ENCODE measurements at regions not wholly inside any gene's neighbourhood (a gene's known extent, or its start where the extent isn't known, plus 50 kb on each side); places are given as distances from the start of the nearest gene placed in this dataset.
A peak's percentile ranks its signal among the peaks of the same experiment; 100 is the strongest.
"Not testable (repeated sequence)": the region's sequence is repeated elsewhere in the genome, so short reads cannot be mapped to it uniquely, and the experiment has no call there.

DNA sequence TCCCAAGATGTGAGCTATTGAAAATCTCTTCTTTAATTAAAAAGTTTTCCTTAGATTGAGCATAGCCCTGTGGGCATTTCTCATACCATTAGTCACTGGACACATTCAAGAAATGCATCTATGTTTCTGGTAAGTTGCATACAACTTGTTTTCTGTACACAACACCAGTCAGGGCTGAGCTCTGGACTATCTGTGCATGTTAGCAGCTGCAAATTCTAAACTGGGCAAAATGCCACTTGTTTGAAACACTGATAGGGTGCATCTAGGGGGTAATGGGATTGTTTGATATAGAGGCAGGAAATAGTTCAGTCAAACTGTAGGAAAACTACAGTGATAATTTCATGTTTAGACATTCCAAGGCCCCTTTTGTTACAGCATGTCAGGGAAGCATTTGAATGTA lies 145.6 kb upstream of the NPY start:
- DNase-seq: no peak

DNA sequence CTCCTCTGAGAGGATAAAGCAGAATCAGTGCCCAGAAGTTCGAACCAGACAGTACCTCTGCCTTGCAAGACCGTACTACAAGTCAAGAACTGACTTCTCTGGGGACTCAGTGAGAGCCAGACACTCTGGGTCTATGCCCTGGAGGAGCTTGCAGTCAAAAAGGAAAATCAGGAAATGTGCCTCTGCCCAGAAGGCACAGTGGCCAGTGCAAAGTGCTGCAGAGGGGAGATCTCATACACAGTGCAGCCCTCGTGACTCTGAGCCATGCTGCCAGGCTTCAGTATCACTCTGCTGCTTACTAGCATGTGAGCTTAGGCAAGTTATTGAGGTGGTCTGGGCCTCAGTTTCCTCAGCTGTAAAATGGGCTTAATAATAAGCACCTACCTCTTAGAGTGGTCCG lies 144.0 kb upstream of the NPY start:
- no peak for DNase-seq

DNA sequence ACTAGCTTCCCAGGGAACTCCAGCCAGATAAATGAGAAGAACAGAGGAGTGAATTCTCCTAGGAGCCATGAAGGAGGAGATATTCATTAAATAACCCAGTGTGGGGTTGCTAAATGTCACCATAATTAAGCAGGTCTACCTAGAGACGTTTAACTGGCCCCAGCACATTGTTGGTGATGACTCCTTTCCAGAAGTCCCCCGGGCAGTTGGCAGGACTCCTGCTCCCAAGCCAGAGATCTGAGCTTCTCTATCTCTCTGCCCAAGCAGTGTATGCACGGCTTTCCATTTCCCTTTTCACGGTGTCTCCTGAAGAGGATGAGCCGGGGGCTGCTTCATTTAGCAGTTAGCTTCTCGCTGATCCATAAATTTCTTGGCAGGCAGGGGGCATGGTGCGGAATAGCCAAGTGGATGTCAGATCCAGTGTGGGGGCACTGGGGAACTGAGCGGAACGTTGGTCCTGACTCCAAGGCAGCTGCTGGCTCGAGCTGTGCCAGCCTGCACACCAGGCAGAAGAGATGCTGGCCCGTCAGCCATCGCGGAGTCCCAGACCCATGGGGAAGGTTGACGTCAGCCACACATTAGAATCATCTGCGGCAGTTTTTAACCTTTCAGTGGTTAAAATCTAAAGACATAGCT lies 142.0 kb upstream of the NPY start:
- DNase-seq: no peak

DNA sequence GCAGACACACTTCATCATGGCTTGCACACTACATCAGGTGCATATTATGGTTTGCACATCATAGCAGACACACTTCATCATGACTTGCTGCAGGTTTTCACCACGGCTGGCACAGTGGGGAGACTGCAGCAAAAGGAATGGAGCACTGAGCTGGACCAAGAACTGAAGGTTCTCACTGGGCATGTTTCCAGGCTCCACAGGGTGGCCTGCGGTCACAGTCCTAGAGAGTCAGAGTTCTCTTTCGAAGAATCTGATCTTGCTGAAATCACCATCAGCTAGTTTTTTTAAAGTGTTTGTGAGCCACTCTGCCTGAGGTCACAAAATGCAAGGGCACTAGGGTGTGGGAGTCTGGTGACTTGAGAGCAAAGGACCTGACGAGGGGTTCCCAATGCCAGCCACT lies 140.4 kb upstream of the NPY start:
- DNase-seq: peak; percentile 32

DNA sequence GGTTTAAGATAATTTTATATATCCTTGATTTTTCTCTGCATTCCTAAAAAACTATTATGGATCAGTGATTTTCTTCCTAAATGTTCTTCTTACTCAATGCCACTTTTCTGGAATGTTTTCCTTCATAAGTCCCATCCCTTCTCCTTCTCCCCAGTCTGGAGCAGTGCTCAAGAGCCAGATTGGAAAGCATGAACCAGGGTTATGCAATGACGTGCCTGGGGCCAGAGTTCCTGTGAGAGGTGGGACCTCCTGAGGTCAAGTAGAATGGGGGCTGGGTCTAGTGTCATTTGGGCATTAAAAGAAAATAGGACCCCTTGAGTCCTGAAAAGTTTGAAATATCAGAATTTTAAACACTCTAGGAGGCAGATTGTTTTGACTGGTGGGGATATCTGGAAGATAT lies 132.0 kb upstream of the NPY start:
- DNase-seq: no peak

DNA sequence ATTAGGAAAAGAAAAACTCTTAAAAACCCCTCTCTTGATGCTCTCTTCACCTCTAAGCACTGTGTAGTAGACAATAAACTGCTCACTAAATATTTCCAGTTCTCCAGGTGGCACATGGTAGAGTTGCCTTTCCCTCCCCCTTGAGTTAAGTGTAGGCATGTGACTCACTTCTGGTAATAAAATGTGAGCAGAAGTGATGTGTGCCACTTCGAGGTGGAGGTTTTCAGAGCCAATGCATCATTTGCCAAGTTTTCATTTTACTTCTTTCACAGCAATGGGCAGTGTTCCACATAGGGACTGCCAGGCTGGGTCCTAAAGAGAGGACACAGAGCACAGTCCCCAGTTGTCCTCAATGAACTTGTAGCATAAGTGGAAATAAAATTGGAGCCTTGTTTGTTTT lies 131.6 kb upstream of the NPY start:
- DNase-seq: peak; percentile 25

DNA sequence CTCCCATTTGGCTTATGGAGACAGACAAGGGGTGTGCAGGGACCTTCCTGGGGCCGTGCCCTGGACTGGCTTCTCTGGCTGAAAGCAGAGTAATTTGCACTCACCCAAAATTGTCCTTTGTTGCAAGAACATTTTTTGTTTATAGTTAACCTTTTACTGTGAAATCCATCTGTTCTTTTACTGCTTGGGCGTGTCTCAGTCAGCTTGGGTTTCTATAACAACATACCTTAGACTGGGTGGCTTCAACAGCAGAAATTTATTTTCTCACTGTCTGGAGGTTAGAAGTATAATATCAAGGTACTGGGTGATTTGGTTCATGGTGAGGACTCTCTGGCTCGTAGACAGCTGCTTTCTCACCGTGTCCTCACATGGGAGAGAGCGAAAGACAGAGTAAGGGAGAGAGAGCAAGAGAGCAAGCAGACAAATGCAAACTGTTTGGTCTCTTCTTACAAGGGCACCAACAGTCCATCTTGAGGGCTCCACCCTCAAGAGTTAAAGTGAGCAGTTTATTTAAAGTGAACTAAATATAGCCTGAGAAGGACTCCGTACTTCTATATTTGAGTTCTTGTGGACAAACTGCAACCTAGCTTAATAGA lies 131.0 kb upstream of the NPY start:
- DNase-seq: no peak

DNA sequence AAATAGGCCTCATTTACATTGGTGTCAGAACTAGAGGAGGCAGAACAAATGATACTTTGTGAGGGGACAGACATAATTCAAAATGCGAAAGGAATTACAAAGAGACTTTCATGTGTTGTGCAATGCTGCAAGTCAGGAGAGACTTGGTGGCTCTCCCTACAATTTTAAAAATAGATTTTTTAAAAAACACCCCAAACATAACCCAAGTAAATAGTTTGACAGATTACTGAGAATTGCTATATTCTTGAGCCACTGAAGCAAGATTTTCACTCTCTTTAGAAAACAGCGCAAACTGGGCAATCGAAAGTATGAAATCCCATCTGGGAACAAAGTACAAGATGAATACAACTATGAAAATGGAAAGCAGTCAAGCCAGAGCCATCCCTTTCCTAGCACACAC lies 126.3 kb upstream of the NPY start:
- no peak for DNase-seq

DNA sequence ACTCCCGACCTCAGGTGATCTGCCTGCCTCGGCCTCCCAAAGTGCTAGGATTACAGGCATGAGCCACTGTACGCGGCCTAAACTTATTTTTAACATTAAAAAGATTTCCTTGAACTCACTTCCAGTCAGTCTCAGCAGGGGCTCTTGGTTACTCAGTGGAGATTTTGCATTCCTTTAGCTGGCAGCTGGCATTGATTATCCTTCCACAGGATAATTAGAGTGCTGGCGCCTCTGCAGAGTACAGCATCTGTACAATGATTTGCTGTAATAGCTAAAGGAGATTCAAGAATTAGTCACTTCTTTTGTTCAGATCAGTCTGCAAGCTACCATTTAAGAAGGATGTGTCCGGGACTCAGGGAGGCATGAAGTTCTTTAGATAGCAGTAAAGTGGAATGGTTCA lies 125.0 kb upstream of the NPY start:
- no peak for DNase-seq

DNA sequence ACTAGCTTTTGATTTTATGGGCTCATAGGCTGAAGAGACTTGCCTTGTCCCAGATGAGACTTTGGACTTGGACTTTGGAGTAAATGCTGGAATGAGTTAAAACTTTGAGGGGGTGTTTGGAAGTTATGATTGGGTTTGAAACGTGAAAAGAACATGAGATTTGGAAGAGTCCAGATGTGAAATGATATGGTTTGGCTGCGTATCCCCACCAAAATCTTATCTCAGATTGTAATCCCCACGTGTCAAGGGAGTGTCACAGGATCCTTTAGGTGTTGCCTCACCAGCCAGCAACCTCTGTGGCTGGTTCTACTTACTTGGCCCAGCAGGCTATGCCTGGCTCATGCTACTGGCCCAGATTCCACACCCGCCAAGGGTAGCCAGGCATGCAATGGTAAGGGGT lies 119.6 kb upstream of the NPY start:
- DNase-seq: no peak

DNA sequence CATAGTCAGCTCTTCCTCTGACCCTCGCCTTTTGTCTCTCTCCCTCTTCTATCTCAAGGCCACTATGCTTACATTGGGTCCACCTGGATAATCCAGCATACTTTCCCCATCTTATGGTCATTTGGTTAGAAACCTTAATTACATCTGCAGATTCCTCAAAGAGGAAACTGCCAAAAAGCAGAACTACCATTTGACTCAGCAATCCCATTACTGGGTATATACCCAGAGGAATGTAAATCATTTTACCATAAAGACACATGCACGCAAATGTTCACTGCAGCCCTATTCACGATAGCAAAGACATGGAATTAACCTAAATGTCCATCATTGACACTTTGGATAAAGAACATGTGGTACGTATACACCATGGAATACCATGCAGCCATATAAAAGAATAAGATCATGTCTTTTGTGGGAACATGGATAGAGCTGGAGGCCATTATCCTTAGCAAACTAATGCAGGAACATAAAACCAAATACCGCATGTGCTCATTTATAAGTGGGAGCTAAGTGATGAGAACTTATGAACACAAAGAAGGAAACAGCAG lies 114.8 kb upstream of the NPY start:
- no peak for DNase-seq

DNA sequence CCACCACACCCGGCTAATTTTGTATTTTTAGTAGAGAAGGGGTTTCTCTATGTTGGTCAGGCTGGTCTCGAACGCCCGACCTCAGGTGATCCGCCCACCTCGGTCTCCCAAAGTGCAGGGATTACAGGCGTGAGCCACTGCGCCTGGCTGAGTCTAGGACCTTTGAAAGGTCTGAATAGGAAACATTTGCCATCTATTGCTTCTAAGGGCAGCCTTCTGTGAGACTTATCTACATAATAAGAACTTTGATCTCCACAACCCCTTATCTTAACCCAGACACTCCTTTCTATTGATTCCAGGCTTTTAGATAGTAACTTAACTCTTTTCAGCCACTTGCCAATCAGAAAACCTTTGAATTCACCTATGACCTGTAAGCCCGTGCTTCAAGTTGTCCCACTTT lies 112.0 kb upstream of the NPY start:
- DNase-seq: not testable (repeated sequence)

DNA sequence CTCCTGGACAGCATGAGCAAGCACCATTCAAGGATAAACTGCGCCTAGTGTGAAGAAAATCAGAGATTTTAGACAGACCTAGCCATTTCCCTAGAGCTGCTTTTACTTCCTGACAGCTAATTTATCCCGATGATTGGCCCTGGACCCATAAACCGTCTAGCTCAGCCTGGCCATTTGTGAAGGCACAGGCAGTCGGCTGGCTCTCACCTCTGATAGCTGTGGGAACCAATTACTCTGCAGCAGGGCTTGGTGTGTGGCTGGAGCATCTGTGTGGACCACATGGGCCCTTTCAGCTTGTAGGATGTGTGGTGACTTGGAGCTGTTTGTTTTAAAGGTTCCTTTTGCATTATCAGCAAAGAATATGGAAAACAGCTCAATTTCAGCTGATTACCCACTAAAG lies 111.1 kb upstream of the NPY start:
- no peak for DNase-seq

DNA sequence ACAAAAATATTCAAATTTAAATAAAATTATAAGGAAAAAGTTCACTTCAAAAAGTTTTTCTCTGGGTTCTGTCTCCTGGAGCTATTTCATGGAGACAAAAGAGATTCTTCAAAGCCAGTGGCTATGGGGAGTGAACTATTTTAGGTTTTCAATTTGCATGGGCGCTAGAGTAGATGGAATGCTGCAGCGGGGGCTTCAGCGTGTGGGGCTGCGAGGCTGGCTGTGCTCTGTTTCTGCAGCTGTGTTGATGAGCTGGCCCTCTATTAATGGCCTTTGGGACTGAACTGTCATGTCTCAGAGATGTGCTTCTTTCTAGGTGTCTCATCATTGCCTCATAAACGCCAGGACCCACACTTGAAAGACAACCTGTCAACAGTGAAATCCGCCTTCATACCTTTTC lies 108.4 kb upstream of the NPY start:
- no peak for DNase-seq

DNA sequence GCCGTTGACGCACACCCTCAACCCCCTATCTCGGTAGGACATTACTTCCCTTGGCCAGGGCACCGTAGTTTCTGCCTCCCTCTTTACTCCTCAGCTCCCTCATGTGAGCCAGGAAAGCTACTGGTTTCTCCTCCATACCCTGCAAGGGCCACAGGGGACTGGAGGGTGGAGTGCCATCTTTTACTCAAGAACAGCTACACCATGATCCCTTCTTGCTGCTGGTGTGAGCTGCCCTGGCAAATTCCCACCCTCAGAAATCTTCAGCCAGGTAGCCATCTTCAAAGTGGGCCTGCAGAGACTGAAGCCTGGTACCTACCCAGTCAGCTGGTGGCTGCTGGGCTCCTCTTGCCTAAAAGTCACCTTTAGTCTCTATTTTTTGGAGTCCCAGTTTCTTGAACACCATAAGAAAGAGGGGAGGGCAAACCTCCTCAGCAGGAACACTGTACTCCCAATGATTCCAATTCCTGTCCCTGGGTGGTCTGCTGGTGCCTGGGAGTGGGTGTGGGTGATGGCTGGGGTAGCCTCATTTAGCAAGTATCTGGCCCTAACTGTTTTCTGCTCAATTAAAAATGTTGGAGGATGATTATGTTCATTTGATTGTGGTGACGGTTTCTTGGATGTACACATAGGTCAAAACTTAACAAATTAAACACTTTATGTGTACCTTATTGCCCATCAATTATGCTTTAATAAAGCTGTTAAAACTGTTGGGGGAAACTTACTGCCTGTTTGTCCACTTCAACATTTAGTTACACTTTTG lies 105.0 kb upstream of the NPY start:
- no peak for DNase-seq

DNA sequence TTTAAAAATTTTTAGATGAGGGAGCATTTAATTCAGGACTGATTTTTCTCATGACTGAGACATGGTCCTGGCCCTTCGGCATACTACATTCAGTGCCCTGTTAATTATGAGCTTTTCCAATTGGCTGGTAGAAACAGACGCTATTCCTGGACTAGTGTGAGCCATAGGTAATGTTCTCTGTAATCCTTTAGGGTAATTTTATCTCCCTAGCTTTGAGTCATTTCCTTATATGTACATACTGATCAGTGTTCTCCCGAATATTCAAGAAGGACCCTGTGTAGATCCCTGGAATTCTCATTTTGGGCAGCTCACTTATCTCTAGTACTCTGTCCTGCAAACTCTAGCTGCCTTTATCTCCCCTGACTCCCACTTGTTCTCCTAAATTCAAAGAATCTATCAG lies 92.6 kb upstream of the NPY start:
- no peak for DNase-seq

DNA sequence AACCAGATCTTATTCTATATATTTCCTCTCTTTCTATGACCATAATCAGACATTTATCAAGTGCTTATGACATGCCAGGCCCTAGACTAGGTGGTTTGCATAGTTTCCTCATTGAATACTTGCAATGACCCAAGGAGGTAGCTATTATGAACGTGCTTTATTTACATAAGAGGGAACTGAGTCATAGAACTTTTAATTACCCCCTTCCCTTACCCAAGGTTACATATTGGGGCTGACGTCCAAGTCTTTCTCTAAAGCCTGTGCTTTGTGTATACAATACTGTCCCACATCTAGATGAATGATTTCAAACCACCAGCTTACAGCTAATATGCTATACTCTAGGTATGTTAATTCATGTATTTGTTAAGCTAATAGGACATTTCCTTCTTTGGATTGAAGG lies 91.9 kb upstream of the NPY start:
- DNase-seq: no peak

DNA sequence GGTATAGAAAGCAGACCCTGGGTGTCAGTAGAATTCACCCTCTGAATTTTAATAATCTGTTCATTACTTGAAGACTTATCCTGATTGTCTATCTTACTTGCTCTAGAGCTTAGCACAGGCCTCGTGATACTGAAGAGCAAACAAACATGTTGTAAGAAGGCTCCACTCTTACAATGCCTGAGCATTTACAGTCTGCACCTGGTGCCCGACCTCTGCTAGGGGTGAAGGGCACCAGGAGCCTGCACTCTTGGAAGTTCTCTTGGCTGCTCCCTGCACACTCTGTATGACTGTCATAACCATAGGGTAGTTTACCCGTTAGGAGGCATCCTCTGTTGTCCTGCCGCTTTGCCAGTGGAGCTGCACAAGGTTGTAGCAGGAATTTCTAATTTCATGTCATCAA lies 91.3 kb upstream of the NPY start:
- DNase-seq: no peak

DNA sequence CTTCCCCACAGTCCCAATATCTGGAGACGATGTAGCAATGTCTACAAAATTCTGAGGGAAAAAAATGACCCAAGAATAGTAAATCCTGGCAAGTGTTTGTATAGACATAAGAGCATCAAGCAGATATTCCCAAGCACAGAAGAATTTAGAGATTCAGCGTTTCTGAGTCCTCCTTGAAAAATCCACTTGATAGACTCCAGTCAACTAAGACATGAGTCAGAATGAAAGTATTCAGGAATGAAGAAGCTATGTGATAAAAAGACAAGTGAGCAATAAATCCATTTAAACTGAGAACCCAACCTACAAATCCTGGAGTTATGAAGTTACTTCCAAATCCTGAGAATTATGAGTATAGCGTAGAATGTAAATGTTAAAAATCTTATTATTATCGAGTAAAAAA lies 86.1 kb upstream of the NPY start:
- no peak for DNase-seq

DNA sequence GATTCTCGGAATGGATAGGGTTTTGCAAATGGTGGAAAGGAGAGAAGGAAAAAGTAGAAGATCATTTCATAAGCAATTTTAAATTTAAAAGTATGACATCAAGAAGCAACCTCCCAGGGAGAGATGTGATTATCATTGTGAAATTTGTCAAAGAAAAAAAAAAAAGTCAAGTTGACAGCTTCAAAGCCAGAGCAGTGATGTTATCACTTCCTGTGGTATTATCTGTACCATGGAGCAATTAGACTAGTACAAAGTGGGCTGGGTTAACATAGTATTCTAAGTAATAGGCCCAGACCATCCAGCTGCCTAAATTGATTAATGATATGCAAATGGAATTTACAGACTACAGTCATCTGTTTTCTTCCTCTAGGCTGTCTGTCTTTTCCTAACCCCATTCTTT lies 84.0 kb upstream of the NPY start:
- DNase-seq: no peak

DNA sequence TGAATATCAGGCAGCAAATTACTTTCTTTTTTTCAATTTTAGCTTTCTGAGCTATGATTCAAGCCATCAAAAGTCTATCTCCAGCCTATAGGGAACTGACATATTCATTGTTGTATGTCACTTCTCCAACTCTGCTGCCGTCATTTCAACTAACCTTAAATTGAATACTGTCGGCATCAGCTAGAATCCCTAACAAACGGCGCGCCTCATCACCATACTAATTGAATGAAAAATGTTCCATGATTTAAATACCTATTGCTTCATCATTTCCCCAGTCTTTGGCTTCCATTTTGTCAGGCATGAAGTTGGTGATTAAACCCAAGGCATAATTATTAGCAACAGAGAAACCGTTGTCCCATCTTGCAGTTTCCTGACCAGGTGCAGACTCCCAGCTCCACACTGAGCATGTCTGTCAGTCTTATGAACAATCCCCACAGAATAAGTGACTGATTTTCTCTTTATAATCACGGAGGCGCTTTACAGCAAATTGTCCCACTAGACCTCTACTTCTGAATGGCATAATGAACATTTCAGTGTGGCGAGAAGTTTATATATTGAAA lies 83.5 kb upstream of the NPY start:
- no peak for DNase-seq

DNA sequence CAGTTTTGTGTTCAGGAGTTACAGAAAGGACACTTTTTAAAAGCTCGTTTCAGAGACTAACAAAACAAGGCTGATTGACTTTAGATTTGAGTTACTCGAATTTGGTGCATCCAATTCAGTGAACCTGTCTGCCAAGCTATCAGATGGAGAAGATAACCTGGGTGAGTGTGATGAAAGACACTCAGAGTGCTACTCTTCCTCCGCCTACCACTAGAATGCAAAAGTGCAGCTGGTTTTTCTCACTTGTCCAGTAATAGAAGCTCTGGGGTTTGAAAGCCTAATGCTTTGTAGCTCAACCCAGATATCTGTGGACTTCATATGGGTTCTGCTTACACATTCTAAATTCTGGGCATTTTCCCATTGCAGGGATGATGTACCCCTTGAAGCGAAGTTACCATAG lies 82.8 kb upstream of the NPY start:
- DNase-seq: no peak

DNA sequence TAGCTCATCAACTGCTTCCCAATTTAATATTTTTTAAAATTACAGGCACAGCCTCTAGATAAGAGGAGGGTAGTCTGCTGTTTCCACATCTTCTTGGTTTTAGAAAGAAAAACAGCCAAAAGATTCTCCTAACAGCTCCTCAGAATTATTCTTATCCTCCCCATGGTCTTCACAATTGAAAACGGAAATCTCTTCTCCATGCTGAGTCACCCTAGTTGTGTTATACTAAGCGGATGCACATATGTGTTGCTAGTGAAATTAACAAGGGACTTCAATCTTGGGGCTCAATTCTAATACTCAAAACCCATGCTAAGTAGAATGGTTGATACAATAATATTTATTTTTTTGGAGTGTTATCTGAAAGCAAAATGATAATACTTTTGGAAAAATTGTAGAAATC lies 71.9 kb upstream of the NPY start:
- DNase-seq: no peak

DNA sequence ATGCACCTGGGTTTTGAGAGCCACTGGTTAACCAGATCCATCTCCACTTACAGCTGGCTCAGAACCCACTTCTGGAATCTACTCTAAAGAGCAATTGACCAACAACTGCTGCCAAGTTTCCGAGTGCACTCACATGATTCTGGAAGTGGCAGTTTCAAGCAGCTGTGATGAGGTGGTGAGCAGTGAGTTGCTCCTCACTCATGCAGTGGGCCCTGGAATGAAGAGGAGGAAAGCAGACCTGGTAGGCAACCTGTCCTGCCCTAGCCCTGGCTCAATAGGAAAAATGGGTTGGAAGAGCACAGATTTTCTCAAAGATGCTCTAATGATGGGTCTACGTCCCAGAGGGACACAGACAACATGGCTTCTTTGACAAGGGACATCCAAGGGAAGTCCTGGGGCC lies 70.7 kb upstream of the NPY start:
- no peak for DNase-seq

Data from RPMI8226 (cell line).